ENCODE measurements at regions not wholly inside any gene's neighbourhood (a gene's known extent, or its start where the extent isn't known, plus 50 kb on each side); places are given as distances from the start of the nearest gene placed in this dataset.

- TF ChIP-seq ARNT (IDR thresholded peaks at IDR 0.05) (no peak), YBX1 (IDR thresholded peaks at IDR 0.05) (no peak)
Observed at GRCh38 chr1:242670019-242670418, 145.5 kb upstream of the PLD5 start (continued).

- no peak for DNase-seq (ENCODE audit: extremely low read depth in 1 of 4, low spot score in 3 of 4)
- Histone ChIP-seq H3K4me2 (ENCODE audit: insufficient read depth, low read length) (no peak overlapping the region), H2AFZ (ENCODE audit: low read depth, low read length) (no peak overlapping the region), H3K27ac (ENCODE audit: extremely low read depth, low read depth, low read length) (no peak overlapping the region), H3K79me2 (ENCODE audit: control insufficient read depth, insufficient read depth, low read length) (no peaks in the 10 kb centered on the region), H3K4me1 (replicated peaks in 1 of 2; ENCODE audit: control insufficient read depth in 2 of 2, insufficient read depth in 2 of 2, low read length in 2 of 2) (no peaks in the 10 kb centered on the region), H3K4me3 (no peak overlapping the region), H3K9me3 (replicated peaks; ENCODE audit: control insufficient read depth, insufficient read depth, low read depth, low read length) (no peaks in the 10 kb centered on the region; the same call in none of the 2 replicates), H3K9ac (ENCODE audit: insufficient read depth in 1 of 2, low read depth in 2 of 2, low read length in 2 of 2) (no peak overlapping the region), H4K20me1 (replicated peaks; ENCODE audit: control insufficient read depth, insufficient read depth, low read length) (no peaks in the 10 kb centered on the region), H3K27me3 (ENCODE audit: control insufficient read depth in 2 of 2, insufficient read depth in 2 of 2, low read length in 2 of 2) (no peaks in the 10 kb centered on the region), H3K9me1 (ENCODE audit: control insufficient read depth, insufficient read depth, low read length) (no peaks in the 10 kb centered on the region), H3K36me3 (ENCODE audit: control insufficient read depth, insufficient read depth, low read length) (no peaks in the 10 kb centered on the region)
- in situ Hi-C loops (cut with MboI) (no loop called here), intact Hi-C loops (cut with micrococcal nuclease) (no loop called here)
- POLR2A ChIA-PET, result no interaction called here
- ATAC-seq, result no peak
- 1% methylated on average over 4 of the region's 4 CpGs for WGBS (ENCODE audit: insufficient coverage, low coverage, missing lambda C conversion rate)
- BruUV-seq (replicated peaks), result no TSS peak
- CTCF ChIA-PET (ENCODE audit: low intra/inter-chr PET ratio), result no interaction called here
- no peak for TF ChIP-seq ZNF57 (CRISPR knock-in tag; IDR thresholded peaks at IDR 0.05)
- TF ChIP-seq ZC3H8 (IDR thresholded peaks at IDR 0.05), result no peak
- no peak for TF ChIP-seq ZNF23 (CRISPR knock-in tag; IDR thresholded peaks at IDR 0.05)
- TF ChIP-seq FOXA3 (CRISPR knock-in tag; conservative IDR thresholded peaks at IDR 0.05 in 1 of 2, IDR thresholded peaks at IDR 0.05 in 1 of 2), result no peak
- TF ChIP-seq NONO (IDR thresholded peaks at IDR 0.05; ENCODE audit: low read depth in 2 of 2, low read length in 1 of 2), result no peak
- TF ChIP-seq BMI1 (IDR thresholded peaks at IDR 0.05; ENCODE audit: low read length), result no peak
- TF ChIP-seq BCL6 (CRISPR knock-in tag; IDR thresholded peaks at IDR 0.05), result no peak
- no peak for FAIRE-seq
Observed at GRCh38 chr1:242662886-242663285, 138.4 kb upstream of the PLD5 start.

Data from K562 (cell line).